Upper lobe of right lung (tissue), 1 donor: ENCODE measurements at regions not wholly inside any gene's neighbourhood (a gene's known extent, or its start where the extent isn't known, plus 50 kb on each side); places are given as distances from the start of the nearest gene placed in this dataset.

Experiments
- ATAC-seq: fragments of 200-7000 bp; cut with Tn5 transposase; one replicate; pipeline ENCODE4 v1.9.1; 2020; ENCODE audit warnings: mild to moderate bottlenecking, moderate library complexity
- DNase-seq: peaks from one replicate; pipeline ENCODE4 v3.0.0-alpha.2; 2020
- H3K27ac ChIP-seq: fragments of 200-600 bp; one replicate; pipeline ENCODE4 v1.8.0; 2022
- H3K27me3 ChIP-seq: fragments of 200-600 bp; one replicate; pipeline ENCODE4 v1.8.0; 2022; ENCODE audit warnings: mild to moderate bottlenecking
- H3K36me3 ChIP-seq: fragments of 200-600 bp; one replicate; pipeline ENCODE4 v1.8.0; 2022
- H3K4me1 ChIP-seq: fragments of 200-600 bp; one replicate; pipeline ENCODE4 v1.8.0; 2022
- H3K4me3 ChIP-seq: fragments of 200-600 bp; one replicate; pipeline ENCODE4 v1.8.0; 2022; ENCODE audit warnings: mild to moderate bottlenecking
- H3K9me3 ChIP-seq: fragments of 200-600 bp; one replicate; pipeline ENCODE4 v1.8.0; 2022
- intact Hi-C: fragments of 100-400 bp; cut with DNase I; formaldehyde crosslinking; loops from one replicate; pipeline ENCODE4 v1.11.0; 2022
- TF ChIP-seq, protein P1 (sequence below): fragments of 200-600 bp; IDR thresholded peaks from one replicate; pipeline ENCODE4 v1.8.0; 2022; ENCODE audit warnings: antibody characterized with exemption
- donor health status: DM: no; HTN: yes; CAD: no; lungs with severe emphysema.

DNA sequence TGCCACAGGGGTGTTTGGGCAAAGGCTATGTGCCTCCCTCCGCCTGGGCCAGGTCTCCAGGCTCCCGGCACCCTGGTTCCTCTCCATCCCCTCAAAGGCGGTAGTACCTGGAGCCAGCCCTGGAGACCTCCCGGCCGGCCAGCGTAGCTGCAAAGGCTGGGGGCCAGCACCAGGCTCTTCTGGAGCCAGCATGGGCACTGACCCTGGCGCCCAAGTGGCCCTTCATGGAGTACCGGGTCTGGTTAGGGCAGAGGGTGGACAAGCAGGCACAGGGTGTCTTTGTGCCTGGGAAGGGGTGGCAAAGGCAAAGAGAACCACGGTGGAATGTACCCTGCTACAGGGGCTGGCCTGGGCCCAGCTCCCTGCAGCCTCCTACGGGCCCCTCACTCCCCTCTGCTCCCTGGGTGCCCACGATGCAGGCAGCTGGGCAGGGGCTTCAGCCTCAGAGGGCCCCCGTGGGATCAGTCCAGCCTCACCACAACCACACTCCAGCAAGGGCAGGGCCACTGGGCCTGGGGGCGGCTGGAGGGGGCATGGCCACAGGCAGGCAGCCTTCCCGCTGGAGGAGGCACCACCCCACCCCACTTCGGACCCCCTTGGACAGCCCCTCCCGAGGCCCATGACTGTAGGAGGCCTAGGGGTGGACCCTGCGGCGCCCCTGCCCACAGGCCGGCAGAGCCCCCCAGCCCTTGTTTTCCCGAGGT lies 112.9 kb upstream of the NKX1-1 start:
- DNase-seq, result peak; percentile 60
- H3K27me3 ChIP-seq, result peaks cover 36% of the 10 kb centered on the region
- no peaks in the 10 kb centered on the region for H3K9me3 ChIP-seq
- no peak overlapping the region for H3K4me3 ChIP-seq
- no peak overlapping the region for H3K27ac ChIP-seq
- TF ChIP-seq, protein P1, sequence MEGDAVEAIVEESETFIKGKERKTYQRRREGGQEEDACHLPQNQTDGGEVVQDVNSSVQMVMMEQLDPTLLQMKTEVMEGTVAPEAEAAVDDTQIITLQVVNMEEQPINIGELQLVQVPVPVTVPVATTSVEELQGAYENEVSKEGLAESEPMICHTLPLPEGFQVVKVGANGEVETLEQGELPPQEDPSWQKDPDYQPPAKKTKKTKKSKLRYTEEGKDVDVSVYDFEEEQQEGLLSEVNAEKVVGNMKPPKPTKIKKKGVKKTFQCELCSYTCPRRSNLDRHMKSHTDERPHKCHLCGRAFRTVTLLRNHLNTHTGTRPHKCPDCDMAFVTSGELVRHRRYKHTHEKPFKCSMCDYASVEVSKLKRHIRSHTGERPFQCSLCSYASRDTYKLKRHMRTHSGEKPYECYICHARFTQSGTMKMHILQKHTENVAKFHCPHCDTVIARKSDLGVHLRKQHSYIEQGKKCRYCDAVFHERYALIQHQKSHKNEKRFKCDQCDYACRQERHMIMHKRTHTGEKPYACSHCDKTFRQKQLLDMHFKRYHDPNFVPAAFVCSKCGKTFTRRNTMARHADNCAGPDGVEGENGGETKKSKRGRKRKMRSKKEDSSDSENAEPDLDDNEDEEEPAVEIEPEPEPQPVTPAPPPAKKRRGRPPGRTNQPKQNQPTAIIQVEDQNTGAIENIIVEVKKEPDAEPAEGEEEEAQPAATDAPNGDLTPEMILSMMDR, result no peak
- no peaks in the 10 kb centered on the region for H3K36me3 ChIP-seq
- intact Hi-C loops, result no loop called here
- ATAC-seq, result no peak
- peaks cover 3% of the 10 kb centered on the region for H3K4me1 ChIP-seq

DNA sequence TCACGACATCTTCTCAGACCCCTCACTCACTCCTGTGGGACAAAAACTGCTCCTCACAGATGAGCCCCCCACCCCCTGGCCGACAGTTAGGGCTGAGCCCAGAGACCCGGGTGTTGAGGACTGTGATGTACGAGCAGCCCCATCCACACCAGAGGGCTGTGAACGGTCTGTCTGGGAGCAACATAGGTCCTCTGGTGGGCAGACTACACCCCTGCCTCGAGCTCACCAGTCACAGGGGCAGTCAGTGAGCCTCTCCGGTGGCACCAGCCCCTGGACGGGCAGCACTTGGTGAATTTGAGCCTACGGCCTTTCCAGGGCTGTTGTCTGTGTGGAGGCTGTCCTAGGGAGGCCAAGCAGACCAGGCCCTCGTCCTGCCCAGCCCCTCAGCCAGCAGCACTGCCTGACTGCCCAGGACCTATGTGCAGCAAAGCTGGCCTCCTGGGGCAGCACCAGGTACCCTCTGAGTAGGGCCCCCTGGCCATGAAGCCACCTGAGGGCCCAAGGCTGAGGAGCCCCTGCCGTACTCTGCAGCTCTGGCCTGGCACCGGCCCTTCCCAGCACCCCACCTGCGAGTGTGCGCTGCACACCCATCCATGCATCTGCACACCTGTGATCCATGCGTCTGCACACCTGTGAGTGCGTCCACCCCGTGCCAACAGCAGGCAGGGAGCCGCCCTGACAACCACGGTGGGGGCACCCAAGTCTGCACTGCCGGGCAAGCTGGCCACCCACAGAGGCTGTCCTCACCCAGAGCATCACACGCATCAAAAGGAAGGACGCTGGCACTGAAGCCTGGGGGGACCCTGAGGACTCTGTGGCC lies 111.6 kb upstream of the NKX1-1 start:
- Histone ChIP-seq H3K27me3 (peaks cover 43% of the 10 kb centered on the region), H3K27ac (no peak overlapping the region), H3K4me3 (no peak overlapping the region), H3K9me3 (no peaks in the 10 kb centered on the region), H3K36me3 (no peaks in the 10 kb centered on the region), H3K4me1 (peaks cover 3% of the 10 kb centered on the region)
- intact Hi-C loops, result no loop called here
- TF ChIP-seq, protein P1, result no peak
- DNase-seq, result peak; percentile 61
- no peak for ATAC-seq

DNA sequence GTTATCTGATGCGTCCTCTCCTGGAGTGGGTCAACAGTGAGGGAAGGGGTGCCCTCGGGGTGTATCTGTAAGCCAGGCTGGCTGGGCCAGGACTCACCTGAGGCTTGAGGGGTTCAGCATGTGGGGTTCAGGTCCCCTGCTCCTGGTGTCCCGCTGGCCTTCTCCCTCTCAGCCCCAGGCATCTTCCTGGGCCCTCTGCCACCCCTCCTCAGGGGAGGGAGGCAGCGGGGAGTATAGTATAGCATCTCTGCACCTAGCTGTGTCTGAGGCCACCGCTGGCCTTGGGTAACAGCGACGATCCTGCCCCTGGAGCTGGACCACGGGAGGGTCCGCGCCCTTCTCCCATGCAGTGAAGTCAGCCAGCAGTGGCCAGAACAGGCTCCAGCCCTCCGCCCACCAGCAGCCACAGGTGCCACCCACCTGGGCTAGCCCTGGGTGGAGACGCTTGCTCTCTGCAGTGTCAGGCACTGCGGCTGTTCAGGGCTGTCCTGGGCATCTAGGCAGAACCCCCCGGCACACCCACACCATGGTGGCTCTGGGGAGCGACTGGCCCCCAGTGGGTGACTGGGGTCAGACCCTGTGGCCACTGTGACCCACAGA lies 110.7 kb upstream of the NKX1-1 start:
- peak; percentile 54 for DNase-seq
- Histone ChIP-seq H3K36me3 (no peaks in the 10 kb centered on the region), H3K27me3 (peaks cover 51% of the 10 kb centered on the region), H3K27ac (no peak overlapping the region), H3K4me3 (no peak overlapping the region), H3K4me1 (peaks cover 3% of the 10 kb centered on the region), H3K9me3 (no peaks in the 10 kb centered on the region)
- intact Hi-C loops, result no loop called here
- ATAC-seq, result no peak
- TF ChIP-seq, protein P1, result no peak

DNA sequence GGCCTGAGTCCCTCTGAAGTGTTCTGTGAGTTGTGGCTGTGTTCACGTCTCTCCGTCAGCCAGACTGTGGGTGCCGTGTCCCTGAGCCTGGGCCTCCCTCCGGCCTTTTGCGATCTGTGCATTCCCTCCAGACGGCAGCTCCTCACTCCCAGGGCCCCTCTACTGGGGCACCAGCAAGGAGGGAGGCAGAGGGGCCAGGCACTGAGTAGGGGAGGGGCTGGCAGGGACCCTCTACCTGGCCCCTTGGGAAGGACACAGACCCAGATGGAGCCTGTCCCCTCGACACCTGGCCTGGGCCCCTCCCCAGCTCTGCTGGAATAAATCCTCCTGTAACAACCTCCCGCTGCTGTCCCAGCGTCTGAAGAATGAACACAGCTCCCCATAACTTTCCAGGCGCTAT lies 110.0 kb upstream of the NKX1-1 start:
- H3K4me1 ChIP-seq, result peaks cover 1% of the 10 kb centered on the region
- H3K36me3 ChIP-seq, result no peaks in the 10 kb centered on the region
- intact Hi-C loops, result no loop called here
- ATAC-seq (no peak), DNase-seq (peak; percentile 42)
- H3K27me3 ChIP-seq, result peaks cover 52% of the 10 kb centered on the region
- H3K9me3 ChIP-seq, result no peaks in the 10 kb centered on the region
- no peak overlapping the region for H3K4me3 ChIP-seq
- H3K27ac ChIP-seq, result no peak overlapping the region
- TF ChIP-seq, protein P1, result no peak

DNA sequence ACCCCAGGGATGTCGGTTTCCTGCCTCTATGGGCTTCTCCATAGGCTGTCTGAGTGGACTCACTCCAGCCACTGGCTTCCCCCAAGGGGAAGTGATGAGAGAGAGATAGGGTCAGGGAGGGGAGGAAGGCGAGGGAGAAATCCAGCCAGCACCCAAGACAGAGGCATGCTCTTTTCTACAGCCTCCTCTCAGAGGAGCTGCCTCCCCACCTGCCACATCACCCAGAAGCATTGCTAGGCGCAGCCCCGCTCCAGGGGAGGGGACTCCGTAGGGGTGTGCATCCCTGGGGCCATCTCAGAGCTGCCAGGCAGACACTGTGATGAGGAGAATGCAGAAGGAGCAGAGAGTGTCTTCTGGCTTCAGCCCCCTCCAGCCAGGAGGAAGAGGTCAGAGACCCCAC lies 109.5 kb upstream of the NKX1-1 start:
- peaks cover 52% of the 10 kb centered on the region for H3K27me3 ChIP-seq
- ATAC-seq (no peak), DNase-seq (peak; percentile 34)
- H3K4me3 ChIP-seq, result no peak overlapping the region
- TF ChIP-seq, protein P1, result no peak
- intact Hi-C loops, result no loop called here
- H3K27ac ChIP-seq, result no peak overlapping the region
- no peaks in the 10 kb centered on the region for H3K36me3 ChIP-seq
- H3K4me1 ChIP-seq, result no peaks in the 10 kb centered on the region
- H3K9me3 ChIP-seq, result no peaks in the 10 kb centered on the region
